ENCODE measurements at regions not wholly inside any gene's neighbourhood (a gene's known extent, or its start where the extent isn't known, plus 50 kb on each side); places are given as distances from the start of the nearest gene placed in this dataset.

- no peak for TF ChIP-seq CTCF (IDR thresholded peaks at IDR 0.05)
- TF ChIP-seq POLR2A (IDR thresholded peaks at IDR 0.05): no peak
- H3K27me3 ChIP-seq: no peaks in the 10 kb centered on the region
- peaks cover 0 to 2% of the 10 kb centered on the region in 2 donors for H3K9me3 ChIP-seq
- H3K4me1 ChIP-seq: no peaks in the 10 kb centered on the region
- DNase-seq: no peak
- peaks cover 0 to 2% of the 10 kb centered on the region in 2 donors for H3K36me3 ChIP-seq
- no peak overlapping the region for H3K4me3 ChIP-seq
- no peak overlapping the region for H3K27ac ChIP-seq
- intact Hi-C loops (cut with DNase I; ENCODE audit: low total_unique reads): no loop called here
Measured at GRCh38 chr7:115642194-115642593, 388.4 kb downstream of the TFEC start.

- Histone ChIP-seq H3K9me3 (peaks cover 0 to 2% of the 10 kb centered on the region in 2 donors), H3K36me3 (peaks cover 0 to 2% of the 10 kb centered on the region in 2 donors), H3K27me3 (no peaks in the 10 kb centered on the region), H3K4me3 (no peak overlapping the region), H3K27ac (no peak overlapping the region), H3K4me1 (no peaks in the 10 kb centered on the region)
- DNase-seq: no peak
- TF ChIP-seq POLR2A (IDR thresholded peaks at IDR 0.05) (no peak), CTCF (IDR thresholded peaks at IDR 0.05) (no peak)
- intact Hi-C loops (cut with DNase I; ENCODE audit: low total_unique reads): no loop called here
Measured at GRCh38 chr7:115638853-115639252, 391.7 kb downstream of the TFEC start.

- no peak for TF ChIP-seq POLR2A (IDR thresholded peaks at IDR 0.05)
- no peak for TF ChIP-seq CTCF (IDR thresholded peaks at IDR 0.05)
- Histone ChIP-seq H3K4me3 (no peak overlapping the region), H3K4me1 (no peaks in the 10 kb centered on the region), H3K36me3 (peaks cover 0 to 2% of the 10 kb centered on the region in 2 donors), H3K9me3 (peaks cover 0 to 2% of the 10 kb centered on the region in 2 donors), H3K27ac (no peak overlapping the region), H3K27me3 (no peaks in the 10 kb centered on the region)
- no peak for DNase-seq
- intact Hi-C loops (cut with DNase I; ENCODE audit: low total_unique reads): no loop called here
Measured at GRCh38 chr7:115637128-115637527, 393.4 kb downstream of the TFEC start.

- no peak for DNase-seq
Measured at GRCh38 chr7:115635876-115636275, 394.7 kb downstream of the TFEC start.

GRCh38 chr7:115635376-115635775, 395.2 kb downstream of the TFEC start:
- Histone ChIP-seq H3K27me3 (no peaks in the 10 kb centered on the region), H3K4me3 (no peak overlapping the region), H3K4me1 (no peaks in the 10 kb centered on the region), H3K27ac (no peak overlapping the region), H3K9me3 (no peaks in the 10 kb centered on the region), H3K36me3 (no peaks in the 10 kb centered on the region)
- no peak for TF ChIP-seq CTCF (IDR thresholded peaks at IDR 0.05)
- no peak for DNase-seq
- intact Hi-C loops (cut with DNase I; ENCODE audit: low total_unique reads): no loop called here

More at GRCh38 chr7:115635876-115636275, 394.7 kb downstream of the TFEC start:
- H3K36me3 ChIP-seq: no peaks in the 10 kb centered on the region
- TF ChIP-seq CTCF (IDR thresholded peaks at IDR 0.05): no peak
- TF ChIP-seq POLR2A (IDR thresholded peaks at IDR 0.05): no peak
- H3K27me3 ChIP-seq: no peaks in the 10 kb centered on the region
- no peak overlapping the region for H3K4me3 ChIP-seq
- no peak overlapping the region for H3K27ac ChIP-seq
- H3K9me3 ChIP-seq: no peaks in the 10 kb centered on the region
- intact Hi-C loops (cut with DNase I; ENCODE audit: low total_unique reads): no loop called here
- no peaks in the 10 kb centered on the region for H3K4me1 ChIP-seq
